ENCODE measurements at regions not wholly inside any gene's neighbourhood (a gene's known extent, or its start where the extent isn't known, plus 50 kb on each side); places are given as distances from the start of the nearest gene placed in this dataset.

DNA sequence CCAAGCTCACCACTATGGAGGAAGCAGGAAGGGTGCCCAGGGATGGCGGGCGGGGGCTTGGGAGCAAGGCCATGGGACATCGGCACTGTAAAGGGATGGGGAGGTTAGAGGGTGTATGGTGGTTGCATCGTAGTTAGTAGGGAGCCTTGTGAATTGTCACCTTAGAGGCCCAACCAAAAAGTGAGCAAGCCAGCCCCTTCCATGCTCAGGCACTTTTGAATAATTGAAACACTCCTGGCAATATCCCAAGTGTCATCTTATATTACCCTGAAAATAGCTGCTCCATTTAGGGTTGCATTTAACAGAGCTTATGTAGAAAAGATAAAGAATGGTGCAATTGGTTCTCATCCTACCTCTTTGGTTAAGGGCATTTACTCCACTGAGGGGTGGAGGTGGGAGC lies 169.2 kb downstream of the SAMD5 start:
- H3K4me1 Mint-ChIP-seq (ENCODE audit: unreplicated experiment), result no peaks in the 10 kb centered on the region
- no peak overlapping the region for H3K27ac Mint-ChIP-seq (ENCODE audit: unreplicated experiment)
- TF ChIP-seq, protein P1, sequence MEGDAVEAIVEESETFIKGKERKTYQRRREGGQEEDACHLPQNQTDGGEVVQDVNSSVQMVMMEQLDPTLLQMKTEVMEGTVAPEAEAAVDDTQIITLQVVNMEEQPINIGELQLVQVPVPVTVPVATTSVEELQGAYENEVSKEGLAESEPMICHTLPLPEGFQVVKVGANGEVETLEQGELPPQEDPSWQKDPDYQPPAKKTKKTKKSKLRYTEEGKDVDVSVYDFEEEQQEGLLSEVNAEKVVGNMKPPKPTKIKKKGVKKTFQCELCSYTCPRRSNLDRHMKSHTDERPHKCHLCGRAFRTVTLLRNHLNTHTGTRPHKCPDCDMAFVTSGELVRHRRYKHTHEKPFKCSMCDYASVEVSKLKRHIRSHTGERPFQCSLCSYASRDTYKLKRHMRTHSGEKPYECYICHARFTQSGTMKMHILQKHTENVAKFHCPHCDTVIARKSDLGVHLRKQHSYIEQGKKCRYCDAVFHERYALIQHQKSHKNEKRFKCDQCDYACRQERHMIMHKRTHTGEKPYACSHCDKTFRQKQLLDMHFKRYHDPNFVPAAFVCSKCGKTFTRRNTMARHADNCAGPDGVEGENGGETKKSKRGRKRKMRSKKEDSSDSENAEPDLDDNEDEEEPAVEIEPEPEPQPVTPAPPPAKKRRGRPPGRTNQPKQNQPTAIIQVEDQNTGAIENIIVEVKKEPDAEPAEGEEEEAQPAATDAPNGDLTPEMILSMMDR (IDR thresholded peaks at IDR 0.05), result no peak
- no peaks in the 10 kb centered on the region for H3K9me3 Mint-ChIP-seq (ENCODE audit: unreplicated experiment)
- H3K27me3 Mint-ChIP-seq (ENCODE audit: unreplicated experiment), result no peaks in the 10 kb centered on the region
- DNase-seq (ENCODE audit: extremely low spot score, unreplicated experiment), result no peak
- peaks cover 2% of the 10 kb centered on the region for H3K36me3 Mint-ChIP-seq (ENCODE audit: unreplicated experiment)
- H3K4me3 Mint-ChIP-seq (ENCODE audit: unreplicated experiment), result no peak overlapping the region

DNA sequence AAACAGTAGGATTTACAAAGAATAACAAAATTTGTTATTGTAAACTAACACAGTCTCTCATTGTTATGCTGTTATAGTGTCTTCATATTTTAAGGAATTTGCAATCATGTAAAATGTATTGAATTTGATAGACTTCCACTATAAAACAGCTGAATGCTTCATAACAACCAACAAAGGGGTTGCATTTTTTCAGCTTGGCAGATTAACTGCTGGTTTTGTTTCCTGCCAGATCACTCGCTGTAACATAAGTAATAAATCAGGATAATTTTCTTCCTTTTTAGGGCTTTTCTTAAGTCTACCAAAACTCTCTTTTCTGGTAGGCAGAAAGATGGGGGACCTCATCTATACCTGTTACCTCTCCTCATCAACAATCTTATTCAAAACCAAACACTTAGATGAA lies 169.8 kb downstream of the SAMD5 start:
- DNase-seq (ENCODE audit: extremely low spot score, unreplicated experiment), result no peak
- H3K9me3 Mint-ChIP-seq (ENCODE audit: unreplicated experiment), result no peaks in the 10 kb centered on the region
- H3K27ac Mint-ChIP-seq (ENCODE audit: unreplicated experiment), result no peak overlapping the region
- H3K36me3 Mint-ChIP-seq (ENCODE audit: unreplicated experiment), result peaks cover 2% of the 10 kb centered on the region
- no peaks in the 10 kb centered on the region for H3K27me3 Mint-ChIP-seq (ENCODE audit: unreplicated experiment)
- TF ChIP-seq, protein P1 (IDR thresholded peaks at IDR 0.05), result no peak
- no peak overlapping the region for H3K4me3 Mint-ChIP-seq (ENCODE audit: unreplicated experiment)
- H3K4me1 Mint-ChIP-seq (ENCODE audit: unreplicated experiment), result no peaks in the 10 kb centered on the region

DNA sequence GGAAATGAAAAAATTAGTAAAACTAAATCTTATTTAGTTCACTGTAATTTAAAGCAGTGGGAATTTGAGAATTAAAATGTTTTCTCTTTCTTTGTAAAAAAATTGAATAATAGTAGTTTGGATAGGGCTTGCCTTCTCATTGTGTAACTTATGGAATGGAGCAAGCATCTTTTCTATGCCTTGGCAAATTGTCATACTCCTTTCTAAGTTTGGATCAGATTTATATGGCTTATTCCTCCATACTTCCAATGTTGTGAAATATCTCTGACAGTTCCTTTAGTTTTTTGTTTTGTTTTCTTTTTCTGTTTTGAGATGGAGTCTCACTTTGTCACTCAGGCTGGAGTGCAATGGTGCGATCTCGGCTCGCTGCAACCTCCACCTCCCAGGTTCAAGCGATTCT lies 176.4 kb downstream of the SAMD5 start:
- no peak for DNase-seq (ENCODE audit: extremely low spot score, unreplicated experiment)
- TF ChIP-seq, protein P1 (IDR thresholded peaks at IDR 0.05), result no peak
- Mint-ChIP-seq H3K4me3 (ENCODE audit: unreplicated experiment) (no peak overlapping the region), H3K36me3 (ENCODE audit: unreplicated experiment) (peaks cover 2% of the 10 kb centered on the region), H3K27me3 (ENCODE audit: unreplicated experiment) (no peaks in the 10 kb centered on the region), H3K9me3 (ENCODE audit: unreplicated experiment) (no peaks in the 10 kb centered on the region), H3K4me1 (ENCODE audit: unreplicated experiment) (no peaks in the 10 kb centered on the region), H3K27ac (ENCODE audit: unreplicated experiment) (no peak overlapping the region)

DNA sequence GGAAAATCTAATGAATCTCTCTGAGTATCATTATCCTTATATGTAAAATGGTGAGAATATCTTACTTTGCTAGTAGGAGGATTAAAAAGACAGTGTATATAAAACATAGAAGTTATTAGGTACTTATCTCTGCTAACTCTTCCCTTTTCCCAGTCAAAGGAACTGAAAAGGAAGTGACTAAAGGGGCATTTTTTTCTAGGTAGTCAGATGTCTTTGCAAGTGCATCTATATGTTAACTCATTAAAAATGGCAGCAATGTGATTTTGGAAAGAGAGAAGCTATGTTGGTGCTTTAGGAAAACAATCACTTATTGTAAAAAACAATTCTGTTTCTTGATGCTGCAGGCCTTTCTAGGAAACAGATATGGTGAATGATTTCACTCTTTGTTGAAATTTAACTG lies 180.9 kb downstream of the SAMD5 start:
- Mint-ChIP-seq H3K36me3 (ENCODE audit: unreplicated experiment) (no peaks in the 10 kb centered on the region), H3K27me3 (ENCODE audit: unreplicated experiment) (no peaks in the 10 kb centered on the region), H3K9me3 (ENCODE audit: unreplicated experiment) (no peaks in the 10 kb centered on the region), H3K27ac (ENCODE audit: unreplicated experiment) (no peak overlapping the region), H3K4me3 (ENCODE audit: unreplicated experiment) (no peak overlapping the region), H3K4me1 (ENCODE audit: unreplicated experiment) (no peaks in the 10 kb centered on the region)
- TF ChIP-seq, protein P1 (IDR thresholded peaks at IDR 0.05), result no peak
- DNase-seq (ENCODE audit: extremely low spot score, unreplicated experiment), result no peak

DNA sequence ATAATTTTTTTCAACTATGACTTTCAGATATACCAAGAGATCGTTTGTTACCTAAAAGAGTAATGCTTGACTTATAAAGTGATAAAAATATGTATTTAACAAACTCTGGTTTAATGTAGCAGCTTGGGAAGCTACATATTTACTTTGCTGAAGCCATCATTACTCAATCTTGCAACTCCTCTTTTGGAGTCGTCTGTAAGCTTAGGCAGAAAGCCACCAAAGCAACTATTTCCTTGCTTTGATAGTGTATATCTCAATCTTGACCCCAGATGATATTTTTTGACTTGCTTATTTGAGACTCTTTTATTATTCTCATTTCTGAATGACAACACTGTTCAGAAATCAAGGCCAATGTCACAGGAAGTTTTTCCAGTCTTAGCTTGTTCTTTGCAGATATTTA lies 183.0 kb downstream of the SAMD5 start:
- no peaks in the 10 kb centered on the region for H3K4me1 Mint-ChIP-seq (ENCODE audit: unreplicated experiment)
- no peaks in the 10 kb centered on the region for H3K27me3 Mint-ChIP-seq (ENCODE audit: unreplicated experiment)
- H3K36me3 Mint-ChIP-seq (ENCODE audit: unreplicated experiment), result no peaks in the 10 kb centered on the region
- H3K9me3 Mint-ChIP-seq (ENCODE audit: unreplicated experiment), result no peaks in the 10 kb centered on the region
- H3K27ac Mint-ChIP-seq (ENCODE audit: unreplicated experiment), result no peak overlapping the region
- TF ChIP-seq, protein P1 (IDR thresholded peaks at IDR 0.05), result no peak
- H3K4me3 Mint-ChIP-seq (ENCODE audit: unreplicated experiment), result no peak overlapping the region
- no peak for DNase-seq (ENCODE audit: extremely low spot score, unreplicated experiment)

All from osteocyte (in vitro differentiated cells).